SW480 (cell line): ENCODE measurements at regions not wholly inside any gene's neighbourhood (a gene's known extent, or its start where the extent isn't known, plus 50 kb on each side); places are given as distances from the start of the nearest gene placed in this dataset.
"Not testable (repeated sequence)": the region's sequence is repeated elsewhere in the genome, so short reads cannot be mapped to it uniquely, and the experiment has no call there.

Source experiments
- DNase-seq: peaks from one replicate; pipeline ENCODE4 v3.0.0-alpha.2; 2016; ENCODE audit warnings: low spot score

- DNase-seq, result no peak
These were observed 259.2 kb downstream of the C3orf38 start for GRCh38 chr3:88408935-88409334.

DNA sequence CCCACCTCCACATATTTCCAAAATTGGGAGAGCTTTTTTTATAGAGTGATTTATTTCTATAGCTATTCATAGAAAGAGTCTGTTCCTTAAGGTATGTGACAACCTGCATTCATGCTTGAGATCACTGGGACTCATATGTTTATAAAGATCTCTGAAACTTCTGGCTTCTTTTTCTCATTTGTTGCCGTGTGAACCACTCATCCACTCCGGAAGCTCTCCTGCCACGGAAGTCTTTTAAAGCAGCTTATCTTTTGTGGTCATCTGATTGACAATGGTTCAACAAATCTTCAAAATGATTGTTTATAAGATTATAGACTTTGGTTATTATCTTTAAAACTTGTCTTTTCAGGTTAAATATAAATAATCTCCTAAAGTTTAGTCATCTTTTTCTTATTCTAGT is 260.5 kb downstream of the C3orf38 start:
- DNase-seq, result no peak

DNA sequence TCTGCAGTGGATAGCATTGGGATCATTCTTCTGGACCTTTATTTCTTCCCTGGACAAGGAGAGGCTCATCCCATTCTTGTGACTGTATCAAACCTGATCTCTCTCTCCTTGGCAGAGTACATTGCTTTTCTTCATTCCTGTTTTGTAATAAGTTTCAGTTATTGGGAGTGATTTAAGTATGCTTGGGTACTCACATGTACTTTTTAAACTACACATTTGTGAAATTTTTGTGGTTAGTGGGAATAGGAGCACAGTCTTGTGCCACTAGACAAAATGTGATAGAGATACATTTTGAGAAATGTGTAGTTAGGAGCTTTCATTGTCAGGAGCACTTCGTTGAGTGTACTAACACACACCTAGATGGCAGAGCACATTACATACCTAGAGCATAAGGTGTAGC is 262.6 kb downstream of the C3orf38 start:
- DNase-seq, result no peak

DNA sequence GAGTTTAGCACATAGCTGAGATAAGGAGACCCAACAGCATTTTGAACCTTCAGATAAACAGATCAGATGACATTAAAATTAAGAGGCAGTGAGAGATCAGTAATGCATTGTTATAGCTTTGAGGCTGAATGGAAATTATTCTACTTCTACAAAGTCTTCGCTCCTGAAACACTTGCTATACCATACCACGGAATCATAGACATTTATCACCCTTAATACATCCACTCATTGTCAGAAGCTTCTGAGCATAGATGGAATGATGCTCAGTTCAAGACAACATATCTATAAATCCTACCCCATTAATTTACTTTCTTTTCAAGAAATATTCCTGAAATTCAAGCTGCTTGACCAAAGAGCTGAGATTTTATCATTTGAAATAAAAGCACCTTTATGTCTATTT is 266.7 kb downstream of the C3orf38 start:
- DNase-seq, result no peak

DNA sequence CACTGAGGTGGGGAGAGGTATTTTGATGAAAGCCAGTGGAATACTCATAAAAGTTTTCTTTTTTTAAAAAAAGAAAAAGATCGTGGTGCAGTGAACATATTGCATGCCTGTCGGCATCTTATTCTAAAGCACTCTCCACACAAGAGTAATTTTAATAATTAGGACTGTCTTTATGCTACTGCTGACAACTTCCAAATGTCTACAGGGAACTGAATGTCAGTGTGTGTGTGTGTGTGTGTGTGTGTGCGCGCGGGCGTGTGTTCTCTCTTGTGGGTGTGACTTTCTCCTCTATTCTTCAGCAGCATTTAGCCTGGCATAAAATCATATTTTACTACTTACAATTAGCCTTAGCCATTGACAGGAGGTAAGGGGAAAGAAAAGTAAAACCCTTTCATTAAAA is 268.5 kb downstream of the C3orf38 start:
- DNase-seq, result no peak

DNA sequence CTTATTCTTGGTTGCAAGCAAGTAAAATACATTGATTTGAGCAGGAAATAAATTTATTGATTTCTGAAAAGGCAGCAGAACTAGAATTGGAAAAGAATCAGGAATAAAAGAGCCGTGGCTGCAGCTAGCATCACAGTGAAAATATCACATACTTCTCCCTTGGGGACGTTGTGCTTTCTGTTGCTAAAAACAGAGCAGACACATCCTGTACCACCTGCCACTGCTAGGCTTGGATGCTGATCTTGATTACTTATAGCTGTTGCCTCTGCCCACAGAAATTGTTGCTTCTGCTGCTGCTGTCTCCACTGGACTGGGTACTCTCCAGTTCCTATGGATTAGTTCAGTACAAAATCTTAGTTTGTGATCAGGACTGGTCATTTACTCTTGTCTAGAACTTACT is 283.8 kb downstream of the C3orf38 start:
- no peak for DNase-seq

- DNase-seq, result no peak
These were observed 284.2 kb downstream of the C3orf38 start for GRCh38 chr3:88434001-88434400.

DNA sequence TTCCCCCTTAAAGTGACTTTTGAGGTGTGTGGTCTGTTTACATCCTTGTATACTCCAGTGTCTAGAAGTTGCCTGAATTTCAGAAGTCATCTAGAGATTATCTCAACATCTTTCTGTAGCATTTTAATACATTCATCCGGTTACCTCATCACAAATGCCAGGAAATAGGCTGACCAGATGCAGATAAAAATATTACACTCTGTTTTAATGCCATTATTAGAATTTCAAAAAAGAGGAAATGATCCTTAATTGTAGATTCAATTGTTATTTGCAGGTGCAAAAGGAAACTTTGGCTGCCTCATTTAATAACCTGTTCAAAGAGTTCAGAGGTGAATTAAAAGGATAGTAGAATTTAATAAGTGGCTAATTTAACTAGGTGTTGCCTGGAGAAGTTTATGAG is 290.9 kb downstream of the C3orf38 start:
- no peak for DNase-seq

- DNase-seq, result no peak
These were observed 293.3 kb downstream of the C3orf38 start for GRCh38 chr3:88443066-88443465.

DNA sequence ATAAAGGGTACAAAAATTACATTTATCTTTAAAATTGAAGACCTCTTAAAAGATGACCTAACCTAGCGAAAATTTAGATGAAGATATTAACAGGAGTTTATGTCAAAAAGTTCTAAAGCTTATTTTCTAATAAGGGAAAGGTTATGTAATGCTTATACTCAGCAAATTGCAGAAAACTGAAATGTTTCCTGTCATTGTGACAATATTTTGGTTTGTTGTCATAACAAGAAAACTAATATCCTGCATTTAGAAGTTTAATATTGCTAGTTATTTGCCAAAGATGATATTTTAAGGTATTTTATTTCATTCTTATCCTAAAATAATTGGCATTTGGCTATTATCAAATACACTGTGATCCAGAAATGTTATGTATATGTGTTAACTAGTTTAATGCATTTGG is 294.5 kb downstream of the C3orf38 start:
- DNase-seq, result no peak

- no peak for DNase-seq
These were observed 302.5 kb downstream of the C3orf38 start for GRCh38 chr3:88452228-88452627.

- DNase-seq, result no peak
These were observed 310.6 kb downstream of the C3orf38 start for GRCh38 chr3:88460369-88460768.

DNA sequence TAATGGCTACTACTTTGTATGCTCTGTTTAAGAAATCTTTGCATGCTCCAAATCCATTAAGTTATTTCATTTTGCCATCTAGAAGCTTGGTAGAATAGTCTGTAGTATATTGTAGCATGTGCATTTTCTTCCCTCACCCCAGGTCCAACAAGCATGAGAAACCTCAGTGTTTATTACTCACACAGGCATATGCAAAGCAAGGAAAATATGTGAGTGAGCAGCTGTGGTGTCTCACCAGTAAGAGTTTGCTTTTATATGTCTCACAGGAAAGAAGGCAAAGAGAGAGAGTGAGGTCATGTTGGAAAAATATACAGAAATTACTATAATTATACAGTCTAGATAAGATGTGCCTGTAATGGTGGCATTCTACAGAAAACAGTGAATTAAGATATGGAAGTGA is 312.5 kb downstream of the C3orf38 start:
- no peak for DNase-seq

- no peak for DNase-seq
These were observed 317.4 kb downstream of the C3orf38 start for GRCh38 chr3:88467191-88467590.

DNA sequence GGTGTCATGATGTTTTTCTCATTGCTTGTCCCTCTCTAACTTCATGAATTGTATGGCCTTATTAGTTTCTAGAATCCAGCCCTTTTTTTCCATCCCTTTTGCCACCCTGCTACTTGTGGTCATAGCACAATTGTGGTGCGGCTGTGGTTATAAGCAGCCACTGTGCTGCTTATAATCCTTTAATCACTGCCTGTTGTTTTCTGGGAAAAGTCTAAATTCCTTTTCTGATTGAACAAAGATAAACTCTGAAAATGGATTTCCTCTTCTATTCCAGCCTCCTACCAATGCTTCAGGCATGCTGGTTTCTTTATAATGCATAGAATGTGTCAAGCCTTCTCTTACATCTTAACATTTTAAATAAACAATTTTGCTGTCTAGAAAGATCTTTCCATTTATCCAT is 319.5 kb downstream of the C3orf38 start:
- DNase-seq, result no peak

DNA sequence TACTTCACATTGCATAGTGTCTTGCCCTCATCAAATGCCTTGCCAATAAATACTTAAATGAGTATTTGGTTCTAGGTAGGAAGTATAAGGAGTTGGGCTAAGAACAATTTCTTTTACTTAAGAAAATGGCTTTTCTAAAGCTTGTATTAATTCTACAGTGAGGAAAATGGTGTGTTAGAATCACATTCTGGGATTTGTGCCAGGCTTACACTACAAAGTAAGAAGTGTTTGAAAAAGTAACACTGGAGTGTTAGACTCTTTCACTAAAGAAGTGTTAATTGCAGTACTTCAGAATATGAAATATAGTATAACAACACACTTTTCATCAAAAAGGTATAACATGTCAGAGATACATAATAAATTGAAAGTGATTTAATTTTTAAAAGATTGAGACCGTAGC is 328.7 kb downstream of the C3orf38 start:
- no peak for DNase-seq

DNA sequence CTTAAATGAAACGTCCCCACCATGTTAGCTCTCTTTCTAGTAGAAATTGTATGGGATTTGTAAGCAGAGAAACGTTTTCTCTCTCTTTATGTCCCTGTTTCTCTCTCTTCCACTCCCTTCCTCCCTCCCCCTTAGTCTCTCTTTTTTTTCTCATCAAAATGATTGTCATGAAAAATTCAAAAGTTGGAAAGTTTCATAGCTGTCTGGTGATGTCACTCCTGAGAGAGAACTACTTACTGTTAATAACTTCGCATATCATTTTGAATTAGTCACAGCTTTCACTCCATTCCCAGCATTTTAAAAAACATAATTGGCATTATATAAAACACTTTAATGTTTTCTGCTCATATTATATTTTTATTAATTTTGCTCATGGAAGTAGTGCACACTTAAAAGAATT is 331.1 kb downstream of the C3orf38 start:
- no peak for DNase-seq

- DNase-seq, result no peak
These were observed 335.2 kb downstream of the C3orf38 start for GRCh38 chr3:88485001-88485400.

- not testable (repeated sequence) for DNase-seq
These were observed 359.1 kb downstream of the C3orf38 start for GRCh38 chr3:88508818-88509217.

DNA sequence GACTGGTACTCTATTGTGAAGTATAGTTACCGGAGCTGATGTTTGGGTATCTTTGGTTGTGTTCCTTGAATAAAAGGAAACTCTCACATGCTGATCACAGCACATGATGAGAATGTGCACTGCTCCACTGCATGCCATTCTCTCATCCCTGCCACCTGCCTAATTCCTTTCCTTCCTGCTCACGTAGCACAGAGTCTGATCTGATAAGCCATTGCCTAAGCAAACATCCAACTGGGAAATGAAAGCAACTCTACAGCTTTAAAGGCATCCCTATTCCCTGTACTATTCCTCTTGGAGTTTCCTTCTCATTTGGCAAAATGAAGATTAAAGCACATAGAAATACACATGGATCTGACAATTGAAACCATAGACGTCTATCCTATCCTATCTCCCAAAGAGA is 359.8 kb downstream of the C3orf38 start:
- DNase-seq, result no peak

GRCh38 chr3:88528494-88528893 is 378.7 kb downstream of the C3orf38 start:
- no peak for DNase-seq

DNA sequence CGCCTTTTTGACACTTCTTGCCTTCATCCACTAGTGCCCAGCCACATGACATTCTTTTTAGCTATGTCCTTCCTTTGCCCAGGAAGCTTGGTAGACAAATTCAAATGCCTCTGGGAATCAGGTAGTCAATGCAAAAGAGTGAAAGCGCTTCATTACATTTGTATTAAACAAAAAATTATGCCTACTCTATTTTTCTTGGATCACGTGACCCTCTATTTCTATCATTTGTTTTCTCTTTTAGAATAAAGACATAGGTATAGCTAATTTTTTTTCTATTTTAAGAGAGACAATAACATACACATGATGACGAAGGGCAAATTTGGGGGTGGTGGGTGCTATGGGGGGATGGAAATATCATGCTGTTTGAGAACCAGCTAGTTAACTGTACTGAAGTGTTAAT is 384.8 kb downstream of the C3orf38 start:
- no peak for DNase-seq

GRCh38 chr3:88535563-88535962 is 385.8 kb downstream of the C3orf38 start:
- DNase-seq, result no peak

- DNase-seq, result no peak
These were observed 393.2 kb downstream of the C3orf38 start for GRCh38 chr3:88542916-88543315.

GRCh38 chr3:88572450-88572849 is 422.7 kb downstream of the C3orf38 start:
- no peak for DNase-seq
